Astrocyte (in vitro differentiated cells and primary cell): ENCODE measurements at regions not wholly inside any gene's neighbourhood (a gene's known extent, or its start where the extent isn't known, plus 50 kb on each side); places are given as distances from the start of the nearest gene placed in this dataset.

Experiments used
- DNase-seq: peaks from one replicate; pipeline ENCODE4 v3.0.0-alpha.2; 2010; ENCODE audit warnings: low read depth
- FAIRE-seq: peaks from 2 replicates; lab custom pipeline; 2011; peaks lifted over from hg19 to GRCh38; lab: Jason Lieb, UNC
- H2AFZ ChIP-seq: 2 replicates; pipeline ENCODE4 v1.6.0; 2012; ENCODE audit warnings: low read depth, low read length, inconsistent platforms
- H3K27ac ChIP-seq: 2 replicates; pipeline ENCODE4 v1.5.1; 2011; ENCODE audit warnings: low read depth, low read length, inconsistent platforms
- H3K27me3 ChIP-seq: 2 replicates; pipeline ENCODE4 v1.6.0; 2011; ENCODE audit warnings: low read length, inconsistent platforms; ENCODE audit not compliant: insufficient read depth
- H3K36me3 ChIP-seq: 2 replicates; pipeline ENCODE4 v1.5.1; 2011; ENCODE audit warnings: low read length, inconsistent platforms; ENCODE audit not compliant: insufficient read depth
- H3K4me1 ChIP-seq: 2 replicates; pipeline ENCODE4 v1.5.1; 2011; ENCODE audit warnings: low read length, inconsistent platforms; ENCODE audit not compliant: insufficient read depth
- H3K4me2 ChIP-seq: 2 replicates; pipeline ENCODE4 v1.6.0; 2012; ENCODE audit warnings: low read length, inconsistent platforms
- H3K4me3 ChIP-seq: 2 replicates; pipeline ENCODE4 v1.5.1; 2011; ENCODE audit warnings: low read depth, mild to moderate bottlenecking, low read length, inconsistent platforms; ENCODE audit not compliant: insufficient read depth
- H3K79me2 ChIP-seq: 2 replicates; pipeline ENCODE4 v1.6.0; 2012; ENCODE audit warnings: mild to moderate bottlenecking, low read length, inconsistent platforms; ENCODE audit not compliant: insufficient read depth
- H3K9ac ChIP-seq: 2 replicates; pipeline ENCODE4 v1.6.0; 2012; ENCODE audit warnings: mild to moderate bottlenecking, low read length, inconsistent platforms
- H3K9me3 ChIP-seq: 2 replicates; pipeline ENCODE4 v1.5.1; 2012; ENCODE audit warnings: low read depth, mild to moderate bottlenecking, low read length, inconsistent platforms; ENCODE audit not compliant: insufficient read depth
- H4K20me1 ChIP-seq: 2 replicates; pipeline ENCODE4 v1.6.0; 2012; ENCODE audit warnings: low read length, inconsistent platforms; ENCODE audit not compliant: insufficient read depth
- H3K27ac Mint-ChIP-seq: one replicate; pipeline ENCODE4 v1.8.0; 2021; ENCODE audit warnings: mild to moderate bottlenecking, mixed read lengths; ENCODE audit not compliant: unreplicated experiment
- H3K27me3 Mint-ChIP-seq: one replicate; pipeline ENCODE4 v1.8.0; 2021; ENCODE audit warnings: low read depth, mixed read lengths; ENCODE audit not compliant: unreplicated experiment
- H3K36me3 Mint-ChIP-seq: one replicate; pipeline ENCODE4 v1.8.0; 2021; ENCODE audit warnings: low read depth, mixed read lengths; ENCODE audit not compliant: unreplicated experiment
- H3K4me1 Mint-ChIP-seq: one replicate; pipeline ENCODE4 v1.8.0; 2021; ENCODE audit warnings: low read depth, mixed read lengths; ENCODE audit not compliant: unreplicated experiment
- H3K4me3 Mint-ChIP-seq: one replicate; pipeline ENCODE4 v1.8.0; 2021; ENCODE audit warnings: mild to moderate bottlenecking, moderate library complexity, mixed read lengths; ENCODE audit not compliant: unreplicated experiment
- H3K9me3 Mint-ChIP-seq: one replicate; pipeline ENCODE4 v1.8.0; 2021; ENCODE audit warnings: mild to moderate bottlenecking, mixed read lengths; ENCODE audit not compliant: unreplicated experiment
- CTCF ChIP-seq: IDR thresholded peaks from 2 replicates; pipeline ENCODE4 v1.5.1; 2011; ENCODE audit warnings: low read depth, mild to moderate bottlenecking, inconsistent platforms, low read length, moderate library complexity; ENCODE audit not compliant: insufficient read depth
- EZH2 ChIP-seq: IDR thresholded peaks from 2 replicates; pipeline ENCODE4 v1.6.1; 2012; ENCODE audit warnings: mild to moderate bottlenecking, low read length, inconsistent platforms; ENCODE audit not compliant: insufficient read depth

DNA sequence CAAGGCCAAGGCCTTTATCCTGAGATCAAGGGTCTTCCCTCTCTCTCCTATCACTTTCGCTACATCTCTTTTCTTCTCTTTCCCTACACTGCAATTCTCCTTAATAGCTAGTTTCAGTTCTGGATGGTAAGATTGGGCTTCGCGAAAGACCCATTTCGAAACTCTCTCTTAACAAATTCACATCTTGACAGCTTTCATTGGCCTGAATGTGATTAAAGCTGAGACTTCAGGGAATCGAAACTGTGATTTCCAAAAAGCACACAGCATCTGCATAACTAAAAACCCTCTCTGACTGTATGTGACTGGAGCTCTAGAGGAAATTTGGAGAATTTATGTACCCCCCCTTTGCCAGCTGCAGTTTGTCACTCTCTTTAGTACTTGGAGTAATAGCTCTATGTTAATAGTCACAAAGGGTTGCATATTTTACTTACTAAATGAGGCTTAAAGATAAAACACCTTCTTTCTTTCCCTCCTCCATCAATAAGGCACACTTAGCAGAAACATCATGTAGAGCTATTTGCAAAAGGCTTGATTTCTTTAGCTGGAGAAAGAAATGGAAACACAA lies 105.3 kb upstream of the FAM20A start:
- Histone ChIP-seq H3K79me2 (no peaks in the 10 kb centered on the region), H2AFZ (no peak overlapping the region), H3K4me2 (no peak overlapping the region), H3K9ac (no peak overlapping the region), H3K27me3 (no peaks in the 10 kb centered on the region), H4K20me1 (no peaks in the 10 kb centered on the region), H3K9me3 (no peaks in the 10 kb centered on the region), H3K4me1 (no peaks in the 10 kb centered on the region), H3K36me3 (no peaks in the 10 kb centered on the region), H3K27ac (no peak overlapping the region), H3K4me3 (no peak overlapping the region)
- Mint-ChIP-seq H3K4me1 (peaks cover 29% of the 10 kb centered on the region), H3K4me3 (no peak overlapping the region), H3K36me3 (no peaks in the 10 kb centered on the region), H3K9me3 (peaks cover 3% of the 10 kb centered on the region), H3K27me3 (peaks cover 8% of the 10 kb centered on the region), H3K27ac (peak overlapping the region; percentile 87)
- FAIRE-seq (no peak), DNase-seq (no peak)
- TF ChIP-seq EZH2 (no peak), CTCF (no peak)

GRCh38 chr17:68705714-68706076 lies 104.5 kb upstream of the FAM20A start:
- DNase-seq (peak; percentile 34), FAIRE-seq (no peak)
- Mint-ChIP-seq H3K27me3 (peaks cover 3% of the 10 kb centered on the region), H3K9me3 (peaks cover 2% of the 10 kb centered on the region), H3K4me1 (peaks cover 28% of the 10 kb centered on the region), H3K27ac (peak overlapping the region; percentile 87), H3K4me3 (no peak overlapping the region), H3K36me3 (no peaks in the 10 kb centered on the region)
- no peaks in the 10 kb centered on the region for H3K4me1 ChIP-seq
- no peaks in the 10 kb centered on the region for H3K9me3 ChIP-seq
- no peak overlapping the region for H3K9ac ChIP-seq
- TF ChIP-seq CTCF = no peak
- no peak for TF ChIP-seq EZH2
- no peak overlapping the region for H2AFZ ChIP-seq
- no peak overlapping the region for H3K27ac ChIP-seq
- no peaks in the 10 kb centered on the region for H4K20me1 ChIP-seq
- H3K4me2 ChIP-seq = no peak overlapping the region
- H3K36me3 ChIP-seq = no peaks in the 10 kb centered on the region
- H3K4me3 ChIP-seq = no peak overlapping the region
- no peaks in the 10 kb centered on the region for H3K79me2 ChIP-seq
- H3K27me3 ChIP-seq = no peaks in the 10 kb centered on the region

- H3K27ac Mint-ChIP-seq = peak overlapping the region; percentile 87
- Histone ChIP-seq H4K20me1 (no peaks in the 10 kb centered on the region), H3K9me3 (no peaks in the 10 kb centered on the region), H3K4me1 (no peaks in the 10 kb centered on the region), H3K27ac (no peak overlapping the region), H3K4me3 (no peak overlapping the region), H3K9ac (no peak overlapping the region), H2AFZ (no peak overlapping the region), H3K36me3 (no peaks in the 10 kb centered on the region), H3K4me2 (no peak overlapping the region), H3K79me2 (no peaks in the 10 kb centered on the region), H3K27me3 (no peaks in the 10 kb centered on the region)
- peak; percentile 47 for FAIRE-seq
- DNase-seq = peak; percentile 75
- H3K36me3 Mint-ChIP-seq = no peaks in the 10 kb centered on the region
- TF ChIP-seq CTCF (no peak), EZH2 (no peak)
- H3K4me1 Mint-ChIP-seq = peaks cover 28% of the 10 kb centered on the region
- peaks cover 2% of the 10 kb centered on the region for H3K9me3 Mint-ChIP-seq
- H3K4me3 Mint-ChIP-seq = peak overlapping the region; percentile 4
- peaks cover 3% of the 10 kb centered on the region for H3K27me3 Mint-ChIP-seq
Measured at GRCh38 chr17:68704871-68705713, 103.9 kb upstream of the FAM20A start.
